Omental fat pad (tissue), 3 donors: ENCODE measurements at regions not wholly inside any gene's neighbourhood (a gene's known extent, or its start where the extent isn't known, plus 50 kb on each side); places are given as distances from the start of the nearest gene placed in this dataset.

Experiments
- ATAC-seq: fragments of 150-250 bp; one replicate; pipeline ENCODE4 v1.9.1; 2016; ENCODE audit warnings: mild to moderate bottlenecking, moderate library complexity; ENCODE audit not compliant: low FRiP score
- DNase-seq: peaks from one replicate; pipeline ENCODE4 v3.0.0-alpha.2; 2019; ENCODE audit warnings: low spot score
- TF ChIP-seq, protein P1 (sequence below), 3 donors: fragments of 450-650 bp; IDR thresholded peaks; one replicate each; pipeline ENCODE4 v1.5.1; 2016 to 2017; ENCODE audit warnings: antibody characterized with exemption in 3 of 3, mild to moderate bottlenecking in 3 of 3, moderate library complexity in 2 of 3

GRCh38 chr13:67341406-67341805, 111.3 kb upstream of the PCDH9 start:
- TF ChIP-seq, protein P1, sequence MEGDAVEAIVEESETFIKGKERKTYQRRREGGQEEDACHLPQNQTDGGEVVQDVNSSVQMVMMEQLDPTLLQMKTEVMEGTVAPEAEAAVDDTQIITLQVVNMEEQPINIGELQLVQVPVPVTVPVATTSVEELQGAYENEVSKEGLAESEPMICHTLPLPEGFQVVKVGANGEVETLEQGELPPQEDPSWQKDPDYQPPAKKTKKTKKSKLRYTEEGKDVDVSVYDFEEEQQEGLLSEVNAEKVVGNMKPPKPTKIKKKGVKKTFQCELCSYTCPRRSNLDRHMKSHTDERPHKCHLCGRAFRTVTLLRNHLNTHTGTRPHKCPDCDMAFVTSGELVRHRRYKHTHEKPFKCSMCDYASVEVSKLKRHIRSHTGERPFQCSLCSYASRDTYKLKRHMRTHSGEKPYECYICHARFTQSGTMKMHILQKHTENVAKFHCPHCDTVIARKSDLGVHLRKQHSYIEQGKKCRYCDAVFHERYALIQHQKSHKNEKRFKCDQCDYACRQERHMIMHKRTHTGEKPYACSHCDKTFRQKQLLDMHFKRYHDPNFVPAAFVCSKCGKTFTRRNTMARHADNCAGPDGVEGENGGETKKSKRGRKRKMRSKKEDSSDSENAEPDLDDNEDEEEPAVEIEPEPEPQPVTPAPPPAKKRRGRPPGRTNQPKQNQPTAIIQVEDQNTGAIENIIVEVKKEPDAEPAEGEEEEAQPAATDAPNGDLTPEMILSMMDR (IDR thresholded peaks at IDR 0.05) = no peak
- no peak for ATAC-seq

GRCh38 chr13:67330149-67330548, 100.0 kb upstream of the PCDH9 start:
- ATAC-seq (no peak), DNase-seq (no peak)
- TF ChIP-seq, protein P1 (IDR thresholded peaks at IDR 0.05) = no peak

More at GRCh38 chr13:67341406-67341805, 111.3 kb upstream of the PCDH9 start:
- no peak for DNase-seq

- TF ChIP-seq, protein P1 (IDR thresholded peaks at IDR 0.05) = no peak
- no peak for ATAC-seq
- DNase-seq = no peak
Measured at GRCh38 chr13:67328895-67329294, 98.8 kb upstream of the PCDH9 start.

GRCh38 chr13:67318860-67319259, 88.7 kb upstream of the PCDH9 start:
- ATAC-seq (no peak), DNase-seq (no peak)
- TF ChIP-seq, protein P1 (IDR thresholded peaks at IDR 0.05) = no peak

GRCh38 chr13:67318398-67318797, 88.3 kb upstream of the PCDH9 start:
- no peak for DNase-seq
- ATAC-seq = no peak
- TF ChIP-seq, protein P1 (IDR thresholded peaks at IDR 0.05) = no peak

DNA sequence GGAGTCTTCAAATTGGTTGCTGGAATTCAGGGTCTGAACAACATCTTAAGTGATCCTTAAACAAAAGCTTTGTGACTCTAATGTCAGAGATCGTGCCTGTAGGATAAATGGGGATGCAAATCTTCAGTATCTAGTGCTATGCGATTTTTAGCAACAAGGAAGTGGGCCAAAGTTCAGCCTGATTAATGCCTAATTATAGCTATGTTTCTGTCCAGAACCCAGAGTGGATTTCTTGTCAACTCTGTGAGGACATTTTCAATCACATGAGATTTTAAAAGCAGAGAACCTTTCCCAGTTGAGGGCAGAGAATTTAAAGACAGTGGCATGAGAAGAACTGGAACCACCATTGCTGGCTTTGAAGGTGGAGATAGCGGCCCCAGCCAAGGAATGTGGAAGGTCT, 84.3 kb upstream of the PCDH9 start:
- TF ChIP-seq, protein P1 (IDR thresholded peaks at IDR 0.05) = no peak
- no peak for DNase-seq
- ATAC-seq = no peak

GRCh38 chr13:67308004-67308772, 78.1 kb upstream of the PCDH9 start:
- ATAC-seq = no peak
- TF ChIP-seq, protein P1 (IDR thresholded peaks at IDR 0.05) = no peak

More at GRCh38 chr13:67308004-67308772, 78.1 kb upstream of the PCDH9 start:
- DNase-seq = no peak
